NCI-H82 (cell line): ENCODE measurements at regions not wholly inside any gene's neighbourhood (a gene's known extent, or its start where the extent isn't known, plus 50 kb on each side); places are given as distances from the start of the nearest gene placed in this dataset.
A peak's percentile ranks its signal among the peaks of the same experiment; 100 is the strongest.

Experiments
- DNase-seq: peaks from one replicate; lab custom pipeline; 2025; lab: John Stamatoyannopoulos, UW

GRCh38 chr12:113766131-113766878 lies 199.8 kb downstream of the RBM19 start:
- DNase-seq = peak; percentile 48

- DNase-seq = no peak
Observed at GRCh38 chr12:113764661-113765060, 201.5 kb downstream of the RBM19 start.

GRCh38 chr12:113762882-113763816 lies 203.0 kb downstream of the RBM19 start:
- no peak for DNase-seq

GRCh38 chr12:113762155-113762881 lies 203.8 kb downstream of the RBM19 start:
- peak; percentile 16 for DNase-seq

GRCh38 chr12:113759135-113759534 lies 207.0 kb downstream of the RBM19 start:
- DNase-seq = no peak

GRCh38 chr12:113758165-113758924 lies 207.8 kb downstream of the RBM19 start:
- DNase-seq = no peak

- no peak for DNase-seq
Observed at GRCh38 chr12:113757221-113758002, 208.7 kb downstream of the RBM19 start.

- DNase-seq = no peak
Observed at GRCh38 chr12:113756609-113757008, 209.5 kb downstream of the RBM19 start.

- no peak for DNase-seq
Observed at GRCh38 chr12:113755098-113755497, 211.0 kb downstream of the RBM19 start.

GRCh38 chr12:113751513-113751912 lies 214.6 kb downstream of the RBM19 start:
- no peak for DNase-seq

GRCh38 chr12:113749433-113749815 lies 216.7 kb downstream of the RBM19 start:
- no peak for DNase-seq

GRCh38 chr12:113748707-113749432 lies 217.3 kb downstream of the RBM19 start:
- DNase-seq = no peak

- DNase-seq = peak; percentile 81
Observed at GRCh38 chr12:113747017-113747416, 219.1 kb downstream of the RBM19 start.

- DNase-seq = no peak
Observed at GRCh38 chr12:113744802-113745395, 221.2 kb downstream of the RBM19 start.

- no peak for DNase-seq
Observed at GRCh38 chr12:113742801-113743200, 223.3 kb downstream of the RBM19 start.

GRCh38 chr12:113740699-113741098 lies 225.4 kb downstream of the RBM19 start:
- peak; percentile 52 for DNase-seq

- peak; percentile 27 for DNase-seq
Observed at GRCh38 chr12:113735131-113735530, 231.0 kb downstream of the RBM19 start.

GRCh38 chr12:113734503-113734902 lies 231.6 kb downstream of the RBM19 start:
- DNase-seq = no peak

- no peak for DNase-seq
Observed at GRCh38 chr12:113732916-113733315, 233.2 kb downstream of the RBM19 start.

GRCh38 chr12:113727651-113728061 lies 238.5 kb downstream of the RBM19 start:
- no peak for DNase-seq
